ENCODE measurements at regions not wholly inside any gene's neighbourhood (a gene's known extent, or its start where the extent isn't known, plus 50 kb on each side); places are given as distances from the start of the nearest gene placed in this dataset.

DNA sequence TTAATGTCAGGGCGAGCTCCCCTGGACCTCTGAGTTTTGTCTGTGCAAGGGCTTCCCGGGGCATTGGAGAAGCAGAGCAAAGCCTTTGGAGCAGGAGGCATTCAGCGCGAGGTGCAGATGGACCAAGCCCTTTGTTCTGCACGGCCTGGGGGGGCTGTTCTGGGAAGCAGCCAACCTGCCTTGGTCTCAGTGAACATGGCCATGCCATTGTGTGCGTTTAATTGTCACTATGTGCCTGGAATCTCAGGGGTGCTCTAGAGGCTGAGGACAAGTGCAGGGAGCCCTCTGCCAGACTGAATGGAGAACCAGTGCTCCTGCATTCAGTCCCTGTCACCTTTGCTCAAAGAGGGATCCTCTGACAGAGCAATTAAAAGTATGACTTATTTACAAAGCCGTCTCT is 329.4 kb downstream of the IRX1 start:
- no peak for TF ChIP-seq POLR2A (IDR thresholded peaks at IDR 0.05)
- TF ChIP-seq, protein P1, sequence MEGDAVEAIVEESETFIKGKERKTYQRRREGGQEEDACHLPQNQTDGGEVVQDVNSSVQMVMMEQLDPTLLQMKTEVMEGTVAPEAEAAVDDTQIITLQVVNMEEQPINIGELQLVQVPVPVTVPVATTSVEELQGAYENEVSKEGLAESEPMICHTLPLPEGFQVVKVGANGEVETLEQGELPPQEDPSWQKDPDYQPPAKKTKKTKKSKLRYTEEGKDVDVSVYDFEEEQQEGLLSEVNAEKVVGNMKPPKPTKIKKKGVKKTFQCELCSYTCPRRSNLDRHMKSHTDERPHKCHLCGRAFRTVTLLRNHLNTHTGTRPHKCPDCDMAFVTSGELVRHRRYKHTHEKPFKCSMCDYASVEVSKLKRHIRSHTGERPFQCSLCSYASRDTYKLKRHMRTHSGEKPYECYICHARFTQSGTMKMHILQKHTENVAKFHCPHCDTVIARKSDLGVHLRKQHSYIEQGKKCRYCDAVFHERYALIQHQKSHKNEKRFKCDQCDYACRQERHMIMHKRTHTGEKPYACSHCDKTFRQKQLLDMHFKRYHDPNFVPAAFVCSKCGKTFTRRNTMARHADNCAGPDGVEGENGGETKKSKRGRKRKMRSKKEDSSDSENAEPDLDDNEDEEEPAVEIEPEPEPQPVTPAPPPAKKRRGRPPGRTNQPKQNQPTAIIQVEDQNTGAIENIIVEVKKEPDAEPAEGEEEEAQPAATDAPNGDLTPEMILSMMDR (IDR thresholded peaks at IDR 0.05) = no peak
